ENCODE measurements at regions not wholly inside any gene's neighbourhood (a gene's known extent, or its start where the extent isn't known, plus 50 kb on each side); places are given as distances from the start of the nearest gene placed in this dataset.
"Not testable (repeated sequence)": the region's sequence is repeated elsewhere in the genome, so short reads cannot be mapped to it uniquely, and the experiment has no call there.

- DNase-seq (ENCODE audit: low spot score): no peak
Measured at GRCh38 chr15:30827625-30828303, 76.0 kb upstream of the FAN1 start.

GRCh38 chr15:30828304-30828639, 75.4 kb upstream of the FAN1 start:
- in situ Hi-C loops (cut with HindIII; ENCODE audit: low sequenced_read_pairs): not testable (repeated sequence)
- DNase-seq (ENCODE audit: low spot score): peak; percentile 16

More at GRCh38 chr15:30827625-30828303, 76.0 kb upstream of the FAN1 start:
- in situ Hi-C loops (cut with HindIII; ENCODE audit: low sequenced_read_pairs): no loop called here

GRCh38 chr15:30830961-30831360, 72.8 kb upstream of the FAN1 start:
- no peak for DNase-seq (ENCODE audit: low spot score)
- in situ Hi-C loops (cut with HindIII; ENCODE audit: low sequenced_read_pairs): no loop called here

GRCh38 chr15:30833379-30833778, 70.3 kb upstream of the FAN1 start:
- in situ Hi-C loops (cut with HindIII; ENCODE audit: low sequenced_read_pairs); DNase-seq (ENCODE audit: low spot score): not testable (repeated sequence)

- in situ Hi-C loops (cut with HindIII; ENCODE audit: low sequenced_read_pairs); DNase-seq (ENCODE audit: low spot score): not testable (repeated sequence)
Measured at GRCh38 chr15:30841639-30842038, 62.1 kb upstream of the FAN1 start.

GRCh38 chr15:30842798-30843472, 60.8 kb upstream of the FAN1 start:
- in situ Hi-C loops (cut with HindIII; ENCODE audit: low sequenced_read_pairs); DNase-seq (ENCODE audit: low spot score): not testable (repeated sequence)

GRCh38 chr15:30845536-30845935, 58.2 kb upstream of the FAN1 start:
- in situ Hi-C loops (cut with HindIII; ENCODE audit: low sequenced_read_pairs); DNase-seq (ENCODE audit: low spot score): not testable (repeated sequence)
